ENCODE measurements at regions not wholly inside any gene's neighbourhood (a gene's known extent, or its start where the extent isn't known, plus 50 kb on each side); places are given as distances from the start of the nearest gene placed in this dataset.
A peak's percentile ranks its signal among the peaks of the same experiment; 100 is the strongest.

- no peak for DNase-seq
Observed at GRCh38 chr11:15622231-15622890, 507.6 kb downstream of the INSC start.

- DNase-seq: no peak
Observed at GRCh38 chr11:15624701-15625100, 510.0 kb downstream of the INSC start.

DNA sequence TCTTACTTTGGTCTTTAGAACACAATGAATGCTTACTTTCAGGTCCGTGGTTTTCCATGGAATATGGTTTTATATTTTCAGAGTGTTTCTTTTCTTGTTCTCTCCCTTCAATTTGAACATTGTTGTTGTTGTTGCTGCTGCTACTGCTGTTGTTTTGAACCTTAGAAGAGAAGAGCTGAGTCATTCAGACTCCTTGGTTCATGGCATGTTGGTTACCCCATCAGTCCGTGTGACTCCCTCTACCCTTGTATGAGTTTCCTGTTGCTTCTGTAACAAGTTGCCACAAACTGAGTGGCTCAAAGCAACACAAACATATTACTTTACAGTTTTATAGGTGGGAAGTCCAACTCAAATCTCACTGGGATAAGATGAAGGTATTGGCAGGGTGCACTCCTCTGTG, 511.0 kb downstream of the INSC start:
- DNase-seq: no peak

DNA sequence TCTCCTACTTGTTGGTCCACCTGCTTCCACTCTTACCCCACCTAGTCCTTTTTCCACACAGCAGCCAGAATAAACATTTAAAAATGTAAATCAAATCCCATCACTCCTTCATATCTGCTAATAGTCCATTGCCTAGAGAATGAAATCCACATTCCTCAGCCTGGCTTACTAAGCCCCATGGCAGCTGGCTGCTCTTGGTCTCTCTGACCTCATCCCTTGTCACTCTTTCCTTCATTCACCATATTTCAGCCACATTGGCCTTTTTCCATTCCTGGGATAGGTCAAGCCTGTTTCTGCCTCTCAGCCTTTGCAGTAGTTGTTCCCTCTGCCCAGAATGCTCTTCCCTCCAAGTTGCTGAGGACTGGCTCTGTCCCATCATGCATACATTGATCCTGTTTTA, 512.8 kb downstream of the INSC start:
- no peak for DNase-seq

DNA sequence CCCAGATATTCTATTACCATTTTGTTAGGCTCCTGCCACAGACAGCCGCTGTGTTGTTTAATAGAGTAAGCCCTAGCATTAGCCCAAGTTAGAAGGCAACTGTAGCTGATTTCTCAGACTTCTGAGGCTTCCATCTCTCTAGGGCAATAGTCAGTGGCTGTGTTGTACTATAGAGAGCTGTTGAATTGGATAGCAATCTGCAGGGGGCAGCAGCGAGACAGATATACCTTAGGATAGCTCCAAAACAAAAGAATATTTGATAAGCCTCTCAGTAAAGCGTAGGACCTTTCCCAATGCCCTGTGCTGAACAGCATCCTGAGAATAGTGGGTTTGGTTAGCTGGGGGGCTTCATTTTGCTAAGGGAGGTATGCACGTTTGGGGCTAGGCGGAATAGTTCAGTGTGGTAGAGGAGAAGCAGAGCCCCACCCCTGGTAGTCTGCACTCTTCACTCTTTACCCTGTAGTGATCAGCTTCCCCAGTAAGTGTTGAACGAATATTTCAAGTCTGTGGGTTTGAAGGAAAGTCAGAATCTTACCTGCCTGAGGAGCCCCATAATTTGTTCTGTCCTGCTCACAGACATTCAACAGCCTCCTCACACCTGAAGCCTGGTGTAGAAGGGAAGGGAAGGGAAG, 515.1 kb downstream of the INSC start:
- DNase-seq: no peak

- DNase-seq: no peak
Observed at GRCh38 chr11:15630896-15631295, 516.2 kb downstream of the INSC start.

- no peak for DNase-seq
Observed at GRCh38 chr11:15635521-15635920, 520.8 kb downstream of the INSC start.

- no peak for DNase-seq
Observed at GRCh38 chr11:15636521-15637089, 521.9 kb downstream of the INSC start.

DNA sequence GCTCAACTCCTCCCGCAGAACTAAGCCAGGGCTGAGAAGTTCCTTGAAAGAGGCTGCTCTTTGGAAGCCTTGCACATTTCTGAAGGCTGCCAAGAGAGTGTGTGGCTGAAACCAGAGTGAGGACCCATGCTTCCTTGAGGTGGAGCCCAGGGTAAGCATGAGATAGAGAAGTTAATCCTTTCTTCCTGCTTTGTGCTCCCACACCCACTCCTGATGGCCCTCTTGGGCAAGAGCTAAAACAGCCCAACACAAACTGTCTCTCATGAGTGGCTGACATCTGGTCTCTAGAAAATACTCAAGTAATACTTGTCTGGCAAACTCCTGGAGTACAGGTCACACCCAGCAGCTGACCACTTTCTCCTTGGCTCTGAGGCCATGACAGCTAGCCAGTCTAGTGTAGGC, 523.7 kb downstream of the INSC start:
- no peak for DNase-seq

- no peak for DNase-seq
Observed at GRCh38 chr11:15640318-15640717, 525.6 kb downstream of the INSC start.

DNA sequence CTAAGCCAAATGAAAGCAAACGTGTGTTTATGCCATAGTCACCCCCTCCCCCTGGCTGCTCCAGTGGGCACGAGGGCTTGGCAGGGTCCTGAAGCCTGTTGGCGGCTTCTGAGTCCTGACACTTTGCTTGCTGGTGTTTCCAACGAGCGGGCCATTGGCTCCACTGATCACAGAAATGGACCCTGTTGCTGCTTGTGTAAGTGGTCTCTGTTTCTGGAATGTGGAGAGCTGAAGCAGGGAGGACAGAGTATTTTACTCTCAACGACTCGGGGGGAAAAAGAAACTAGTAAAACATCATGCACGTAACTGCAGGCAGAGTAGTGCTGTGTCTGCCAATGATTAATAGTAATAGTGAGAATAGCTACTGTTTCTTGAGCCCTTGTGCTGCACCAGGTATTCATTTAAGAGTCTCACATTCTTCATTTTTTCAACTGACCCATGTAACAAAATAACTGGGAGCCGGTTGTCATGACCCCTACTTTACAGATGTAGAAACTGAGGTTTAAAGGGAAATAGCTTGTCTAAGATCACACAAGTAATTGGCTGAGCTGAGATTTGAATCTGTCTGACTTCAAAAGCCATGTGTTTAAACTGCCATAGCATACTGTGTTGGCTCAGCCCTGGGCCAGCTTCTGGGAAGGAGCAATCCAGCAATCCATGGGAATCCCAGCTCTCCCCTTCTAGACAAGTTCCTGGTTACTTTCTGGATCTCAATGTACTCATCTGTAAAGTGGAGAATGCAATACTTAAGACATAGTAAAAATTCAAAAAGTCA, 526.7 kb downstream of the INSC start:
- DNase-seq: no peak

DNA sequence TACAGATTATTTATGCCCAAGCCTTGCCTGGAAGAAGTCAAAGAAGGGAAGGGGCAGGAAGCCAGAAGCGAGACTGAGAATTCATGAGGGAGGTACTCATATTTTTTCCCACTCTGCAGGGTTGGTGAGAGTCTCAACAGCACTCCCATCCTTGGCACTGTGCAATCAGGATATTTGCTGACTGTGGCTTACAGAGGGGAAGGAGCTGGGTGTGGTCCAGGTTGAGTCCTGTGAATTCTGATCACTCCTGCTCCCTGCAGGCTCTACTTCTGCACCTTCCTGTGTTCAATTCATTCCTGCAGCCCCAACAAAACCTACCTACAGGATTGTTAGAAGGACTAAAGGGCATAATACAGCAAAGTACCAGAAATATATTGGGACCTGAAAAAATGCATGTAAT, 530.5 kb downstream of the INSC start:
- no peak for DNase-seq

- no peak for DNase-seq
Observed at GRCh38 chr11:15649371-15650104, 534.8 kb downstream of the INSC start.

DNA sequence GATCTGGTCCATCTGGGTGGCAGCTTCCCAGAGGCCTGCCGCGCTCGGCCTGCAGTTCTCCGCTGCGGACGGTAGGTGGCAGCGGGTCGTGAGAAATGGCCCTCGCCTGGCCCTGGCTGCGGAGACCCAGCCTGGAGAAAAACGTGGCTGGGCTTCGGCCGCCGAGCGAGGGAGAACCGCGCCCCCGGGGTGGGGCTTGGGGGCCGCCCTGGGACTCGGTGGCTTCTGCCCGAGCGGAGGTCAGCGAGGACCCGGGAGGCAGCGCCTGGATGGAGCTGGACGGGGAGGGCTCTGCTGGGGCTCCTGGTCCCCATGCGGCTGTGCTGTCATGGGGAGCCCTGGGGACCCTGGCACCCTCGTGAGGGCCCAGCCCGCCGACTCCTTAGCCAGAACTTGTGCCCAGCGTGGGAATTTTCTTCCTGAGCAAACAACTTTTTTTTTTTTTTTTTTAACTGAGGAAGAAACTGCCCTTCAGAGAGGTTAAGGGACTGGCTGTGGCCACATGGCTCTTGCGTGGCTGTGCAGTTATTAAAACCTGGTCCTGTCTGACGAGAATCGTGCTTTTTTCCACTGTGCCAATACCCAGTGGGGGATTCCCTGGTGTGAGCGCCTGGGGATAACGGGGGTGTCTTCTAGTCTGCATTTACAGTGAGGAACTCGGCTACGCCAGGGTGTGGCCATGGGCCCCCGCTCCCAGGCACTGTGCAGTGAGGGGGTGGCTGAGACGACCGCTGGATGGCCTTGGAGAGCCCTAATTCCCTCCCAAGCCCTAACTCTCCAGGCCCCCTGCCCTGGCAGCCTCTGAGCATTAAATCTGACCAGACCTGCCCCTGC, 535.6 kb downstream of the INSC start:
- peak; percentile 36 for DNase-seq

GRCh38 chr11:15651033-15651432, 536.3 kb downstream of the INSC start:
- DNase-seq: no peak

DNA sequence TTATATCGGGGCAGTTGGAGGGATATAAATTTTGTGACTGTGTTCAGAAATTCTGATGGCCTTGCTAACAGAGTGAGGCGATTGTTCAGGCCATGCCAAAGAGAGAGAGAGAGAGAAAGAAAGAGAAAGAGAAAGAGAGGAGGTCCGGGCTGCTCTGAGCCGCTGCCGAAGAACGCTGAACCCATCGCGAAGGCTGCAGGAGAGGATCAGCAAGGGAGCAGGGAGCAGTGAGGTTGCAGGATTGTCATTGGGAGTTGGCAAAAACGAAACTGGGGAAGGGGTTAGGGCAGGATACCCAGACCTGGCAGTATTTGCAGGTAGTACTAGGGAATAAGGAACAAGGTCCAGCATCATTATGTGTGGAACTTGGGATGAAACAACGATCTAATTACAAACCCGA, 537.1 kb downstream of the INSC start:
- DNase-seq: no peak

DNA sequence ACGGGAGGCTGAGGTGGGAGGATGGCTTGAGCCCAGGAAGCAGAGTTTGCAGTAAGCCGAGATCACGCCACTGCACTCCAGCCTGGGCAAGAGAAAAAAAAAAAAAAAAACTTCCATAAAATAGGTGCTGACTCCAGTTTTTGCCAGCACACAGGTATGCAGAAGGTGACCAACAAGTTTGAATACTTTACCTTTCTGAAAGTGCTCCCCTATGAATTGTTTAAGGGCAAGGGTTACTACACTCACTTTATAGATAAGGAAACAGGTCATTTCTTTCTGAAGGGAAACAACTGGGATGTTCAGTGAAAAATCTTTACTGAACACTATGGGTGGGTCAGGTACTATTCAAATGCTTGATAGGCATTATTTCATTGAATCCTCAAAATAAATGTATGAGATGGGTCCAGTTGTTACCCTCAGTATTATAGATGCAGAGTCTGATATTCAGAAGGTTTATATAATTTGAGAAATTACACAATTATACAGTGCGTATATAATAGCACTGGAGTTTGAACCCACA, 538.5 kb downstream of the INSC start:
- no peak for DNase-seq

DNA sequence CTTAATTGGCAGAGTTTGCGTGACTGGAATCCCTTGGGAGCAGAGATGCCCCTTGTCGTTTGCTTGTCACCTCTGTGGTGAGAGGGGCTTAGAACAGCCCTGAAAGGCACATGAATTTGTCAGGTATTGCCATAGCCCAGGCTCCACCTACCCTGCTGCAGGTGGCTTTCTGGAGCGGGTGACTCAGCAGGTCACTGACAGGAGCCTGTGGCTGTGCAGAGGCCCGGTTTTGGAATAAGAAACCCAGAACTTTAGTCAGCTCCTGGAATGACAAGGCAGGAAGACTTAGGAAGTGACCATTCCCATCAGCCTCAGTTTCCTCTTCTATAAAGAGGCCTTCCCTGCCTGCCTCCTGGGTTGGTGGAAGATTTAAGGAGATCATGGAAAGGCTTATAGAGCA, 539.7 kb downstream of the INSC start:
- no peak for DNase-seq

DNA sequence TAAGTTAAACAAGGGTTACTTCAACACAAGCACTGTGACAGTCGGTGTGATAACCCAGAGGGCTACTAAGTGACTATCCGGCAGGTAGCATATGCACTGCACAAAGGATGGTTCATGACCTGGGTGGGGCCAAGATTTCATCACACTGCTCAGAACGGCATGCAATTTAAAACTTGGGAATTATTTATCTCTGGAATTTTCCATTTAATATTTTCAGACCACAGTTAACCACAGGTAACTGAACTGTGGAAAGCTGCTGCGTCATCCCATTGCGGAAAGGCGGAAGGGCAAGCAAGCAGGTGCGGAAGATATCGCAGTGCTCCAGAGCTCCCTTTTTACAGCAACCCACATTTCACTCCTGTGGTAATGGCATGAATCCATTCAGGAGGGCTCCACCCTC, 540.8 kb downstream of the INSC start:
- DNase-seq: no peak

GRCh38 chr11:15657264-15657663, 542.5 kb downstream of the INSC start:
- no peak for DNase-seq

DNA sequence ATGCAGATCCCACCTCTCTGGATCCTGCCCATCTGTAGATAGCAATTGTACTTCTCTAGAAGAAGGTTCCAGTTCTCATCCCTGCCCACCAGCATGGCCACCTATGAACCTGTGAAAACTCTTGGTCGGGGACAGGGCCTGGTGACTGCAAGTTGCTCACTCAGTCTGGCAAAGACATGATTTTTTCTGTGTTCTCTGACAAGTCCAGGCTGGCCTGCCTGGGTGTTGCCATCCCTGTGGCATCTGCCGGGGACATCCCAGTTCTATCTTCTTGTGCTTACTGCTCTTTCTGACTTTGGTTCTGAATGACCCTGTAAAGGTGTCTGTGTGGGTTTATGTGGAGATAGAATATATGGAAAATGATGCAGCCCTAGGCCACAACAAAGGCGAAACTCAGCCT, 545.8 kb downstream of the INSC start:
- DNase-seq: no peak

GRCh38 chr11:15662285-15662684, 547.6 kb downstream of the INSC start:
- no peak for DNase-seq

All from central memory CD4-positive, alpha-beta T cell (primary cell).